Endothelial cell of umbilical vein (primary cell): ENCODE measurements at regions not wholly inside any gene's neighbourhood (a gene's known extent, or its start where the extent isn't known, plus 50 kb on each side); places are given as distances from the start of the nearest gene placed in this dataset.

ENCODE experiments used
- BruUV-seq: library from RNA; stranded (reverse); fragments of 400-500 nt; replicated peaks from 2 replicates; lab custom pipeline; 2021; lab: Mats Ljungman, UMichigan
- CTCF ChIA-PET: fragments of 300-600, 350-600 bp; sonication (Branson Sonifier 250); formaldehyde crosslinking; loops from one replicate; lab custom pipeline; 2021; ENCODE audit warnings: antibody characterized with exemption, inconsistent platforms; lab: Charles Lee
- POLR2A ChIA-PET: fragments of 300-600, 350-600 bp; sonication (Branson Sonifier 250); formaldehyde crosslinking; loops from one replicate; lab custom pipeline; 2021; ENCODE audit warnings: antibody characterized with exemption, inconsistent platforms; lab: Charles Lee
- DNase-seq: peaks from one replicate; pipeline ENCODE4 v3.0.0-alpha.2; 2011; ENCODE audit warnings: low read depth, low spot score
- FAIRE-seq: peaks from 2 replicates; lab custom pipeline; 2011; peaks lifted over from hg19 to GRCh38; lab: Jason Lieb, UNC
- H2AFZ ChIP-seq: 2 replicates; pipeline ENCODE4 v1.6.0; 2012; ENCODE audit warnings: low read depth, low read length, control low read depth, inconsistent platforms
- H3K27ac ChIP-seq: 2 replicates; pipeline ENCODE4 v1.5.1; 2011; ENCODE audit warnings: low read depth, mild to moderate bottlenecking, control low read depth, low read length, moderate library complexity; ENCODE audit not compliant: insufficient read depth
- H3K27me3 ChIP-seq, 2 experiments: 2 replicates each; pipeline versions ENCODE4 v1.6.0 to v1.6.1; 2011; ENCODE audit warnings: low read length in 2 of 2, mixed read lengths in 1 of 2; ENCODE audit not compliant: control insufficient read depth in 2 of 2, insufficient read depth in 2 of 2
- H3K36me3 ChIP-seq, 2 experiments: 2 replicates in 1 of 2; 3 replicates in 1 of 2; pipeline ENCODE4 v1.5.1; 2011; ENCODE audit warnings: low read length in 2 of 2, mild to moderate bottlenecking in 1 of 2, moderate library complexity in 1 of 2; ENCODE audit not compliant: control insufficient read depth in 2 of 2, insufficient read depth in 2 of 2; ENCODE audit errors: extremely low read depth in 1 of 2
- H3K4me1 ChIP-seq: 3 replicates; pipeline ENCODE4 v1.5.1; 2011; ENCODE audit warnings: mild to moderate bottlenecking, low read length; ENCODE audit not compliant: control insufficient read depth, insufficient read depth; ENCODE audit errors: extremely low read depth
- H3K4me2 ChIP-seq: 2 replicates; pipeline ENCODE4 v1.6.1; 2011; ENCODE audit warnings: low read length, control low read depth, mixed read lengths; ENCODE audit not compliant: insufficient read depth
- H3K4me3 ChIP-seq, 3 experiments: fragments of 200-600 bp in 1 of 3; sonication (generic), shearing (Covaris generic) in 1 of 3; replicated peaks in 1 of 3; 2 replicates each; pipeline ENCODE4 v1.5.1; 2011 to 2016; ENCODE audit warnings: control low read depth in 3 of 3, low read length in 3 of 3, mild to moderate bottlenecking in 2 of 3, inconsistent platforms in 1 of 3, low read depth in 1 of 3, moderate library complexity in 1 of 3; ENCODE audit not compliant: insufficient read depth in 1 of 3
- H3K79me2 ChIP-seq: 2 replicates; pipeline ENCODE4 v1.6.0; 2012; ENCODE audit warnings: low read length, inconsistent platforms; ENCODE audit not compliant: control insufficient read depth, insufficient read depth
- H3K9ac ChIP-seq: replicated peaks from 2 replicates; pipeline ENCODE3; 2011; ENCODE audit warnings: low read length, control low read depth; ENCODE audit not compliant: insufficient read depth; ENCODE audit errors: extremely low read depth
- H3K9me1 ChIP-seq: replicated peaks from 3 replicates; pipeline ENCODE4 v1.6.0; 2011; ENCODE audit warnings: mild to moderate bottlenecking, low read length; ENCODE audit not compliant: control insufficient read depth, insufficient read depth; ENCODE audit errors: extremely low read depth
- H3K9me3 ChIP-seq: replicated peaks from 2 replicates; pipeline ENCODE4 v1.5.1; 2012; ENCODE audit warnings: low read length, inconsistent platforms; ENCODE audit not compliant: control insufficient read depth, insufficient read depth
- H4K20me1 ChIP-seq: replicated peaks from 2 replicates; pipeline ENCODE3; 2011; ENCODE audit warnings: mild to moderate bottlenecking, low read length; ENCODE audit not compliant: control insufficient read depth, insufficient read depth; ENCODE audit errors: extremely low read depth
- CTCF ChIP-seq, 2 donors: IDR thresholded peaks; 1 replicate in 1 of 2; 2 replicates in 1 of 2; pipeline ENCODE4 v1.5.1; 2011; ENCODE audit warnings: low read length in 2 of 2, mild to moderate bottlenecking in 2 of 2, moderate library complexity in 2 of 2, control low read depth in 1 of 2, inconsistent platforms in 1 of 2, low read depth in 1 of 2; ENCODE audit not compliant: insufficient read depth in 1 of 2; ENCODE audit errors: extremely low read depth in 1 of 2
- EZH2 ChIP-seq: IDR thresholded peaks from 2 replicates; pipeline ENCODE4 v1.6.1; 2012; ENCODE audit warnings: borderline replicate concordance, low read depth, mild to moderate bottlenecking, moderate library complexity, low read length, inconsistent platforms; ENCODE audit not compliant: severe bottlenecking
- FOS ChIP-seq: IDR thresholded peaks from 2 replicates; pipeline ENCODE4 v1.6.1; 2011; ENCODE audit warnings: mild to moderate bottlenecking, low read length, moderate library complexity, borderline replicate concordance; ENCODE audit not compliant: insufficient read depth
- GATA2 ChIP-seq: IDR thresholded peaks from 2 replicates; pipeline ENCODE4 v1.7.0; 2011; ENCODE audit warnings: low read depth, mild to moderate bottlenecking, moderate library complexity, mixed read lengths, low read length; ENCODE audit not compliant: insufficient read length, insufficient read depth
- JUN ChIP-seq: IDR thresholded peaks from 2 replicates; pipeline ENCODE4 v1.6.1; 2011; ENCODE audit warnings: borderline replicate concordance, low read depth; ENCODE audit not compliant: insufficient read length, insufficient read depth
- MAX ChIP-seq: IDR thresholded peaks from 2 replicates; pipeline ENCODE4 v1.6.1; 2011; ENCODE audit not compliant: insufficient read depth, insufficient read length
- MYC ChIP-seq: IDR thresholded peaks from one replicate; pipeline ENCODE4 v1.6.1; 2011; ENCODE audit warnings: mild to moderate bottlenecking, low read depth, low read length
- POLR2A ChIP-seq: IDR thresholded peaks from 2 replicates; pipeline ENCODE4 v1.6.1; 2012; ENCODE audit warnings: low read depth, mild to moderate bottlenecking, control low read depth, low read length
- POLR2AphosphoS5 ChIP-seq: IDR thresholded peaks from 2 replicates; pipeline ENCODE4 v1.6.1; 2012; ENCODE audit warnings: low read depth, mild to moderate bottlenecking, control low read depth, low read length, moderate library complexity; ENCODE audit not compliant: insufficient read depth
- dilution Hi-C: fragments of 300-500 bp; cut with MboI; formaldehyde crosslinking; loops from one replicate; pipeline ENCODE4 v1.15.0; 2019; ENCODE audit warnings: low sequenced_read_pairs; ENCODE audit not compliant: extremely low pct_ligation_motif_present
- intact Hi-C: fragments of 100-400 bp; cut with micrococcal nuclease; formaldehyde crosslinking; loops from one replicate; pipeline ENCODE4 v1.10.0; 2022

GRCh38 chr11:70756756-70757155, 358.4 kb downstream of the CTTN start:
- no peak for FAIRE-seq
- Histone ChIP-seq H3K9ac (no peak overlapping the region), H3K9me3 (no peaks in the 10 kb centered on the region), H3K79me2 (no peaks in the 10 kb centered on the region), H3K4me3 (no peak overlapping the region), H3K27ac (no peak overlapping the region), H3K9me1 (no peaks in the 10 kb centered on the region), H2AFZ (no peak overlapping the region), H3K36me3 (no peaks in the 10 kb centered on the region), H3K4me1 (no peaks in the 10 kb centered on the region), H3K4me2 (no peak overlapping the region), H3K27me3 (no peaks in the 10 kb centered on the region), H4K20me1 (no peaks in the 10 kb centered on the region)
- DNase-seq, result no peak
- POLR2A ChIA-PET, result no interaction called here
- TF ChIP-seq MYC, result no peak
- no peak for TF ChIP-seq MAX
- TF ChIP-seq POLR2A, result no peak
- no peak for TF ChIP-seq POLR2AphosphoS5
- no peak for TF ChIP-seq FOS
- TF ChIP-seq EZH2, result no peak
- no peak for TF ChIP-seq CTCF (IDR thresholded peaks at IDR 0.05; ENCODE audit: extremely low read depth in 1 of 2, insufficient read depth in 1 of 2, low read depth in 1 of 2, low read length in 2 of 2)
- no peak for TF ChIP-seq JUN
- no peak for TF ChIP-seq GATA2
- intact Hi-C loops (no loop called here), dilution Hi-C loops (no loop called here)
- no TSS peak for BruUV-seq
- CTCF ChIA-PET, result no interaction called here
